Fibroblast of skin of left quadriceps (primary cell): ENCODE measurements at regions not wholly inside any gene's neighbourhood (a gene's known extent, or its start where the extent isn't known, plus 50 kb on each side); places are given as distances from the start of the nearest gene placed in this dataset.

Experiments
- DNase-seq, 2 experiments: peaks; one replicate each; pipeline ENCODE4 v3.0.0-alpha.2; 2013; ENCODE audit warnings: low read depth in 2 of 2

DNA sequence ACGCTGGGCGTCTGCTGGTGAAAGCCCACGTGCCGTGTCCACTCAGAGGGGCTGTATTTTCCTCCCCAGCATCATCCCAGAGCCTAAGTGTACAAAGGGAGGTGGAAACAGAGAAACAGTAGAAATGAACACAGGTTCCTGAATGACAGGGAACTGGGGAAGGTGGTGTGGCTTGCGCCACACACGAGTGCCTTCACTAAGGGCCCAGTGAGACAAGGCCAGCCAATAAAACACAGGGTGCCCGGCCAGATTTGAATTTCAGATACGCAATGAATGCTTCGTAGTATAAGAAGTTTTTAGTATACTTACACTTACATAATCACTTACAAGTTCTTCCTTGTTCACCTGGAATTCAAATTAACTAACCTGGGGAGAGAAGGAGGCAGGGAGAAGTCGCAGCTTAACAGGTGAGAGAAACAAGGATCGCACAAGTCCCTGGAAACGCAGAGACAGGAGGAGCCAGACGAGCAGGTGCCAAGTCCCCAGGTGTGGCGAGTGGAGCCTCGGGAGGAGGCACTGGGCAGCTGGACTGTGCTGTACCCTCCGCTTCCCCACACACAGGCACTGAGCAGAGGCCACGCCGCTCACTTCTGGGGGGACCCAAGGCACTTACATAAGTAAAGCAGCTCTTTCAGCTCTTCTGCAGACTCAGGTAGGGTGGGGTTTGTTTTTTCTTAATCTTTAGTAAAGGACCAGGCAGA lies 105.2 kb upstream of the MGMT start:
- DNase-seq, result no peak

DNA sequence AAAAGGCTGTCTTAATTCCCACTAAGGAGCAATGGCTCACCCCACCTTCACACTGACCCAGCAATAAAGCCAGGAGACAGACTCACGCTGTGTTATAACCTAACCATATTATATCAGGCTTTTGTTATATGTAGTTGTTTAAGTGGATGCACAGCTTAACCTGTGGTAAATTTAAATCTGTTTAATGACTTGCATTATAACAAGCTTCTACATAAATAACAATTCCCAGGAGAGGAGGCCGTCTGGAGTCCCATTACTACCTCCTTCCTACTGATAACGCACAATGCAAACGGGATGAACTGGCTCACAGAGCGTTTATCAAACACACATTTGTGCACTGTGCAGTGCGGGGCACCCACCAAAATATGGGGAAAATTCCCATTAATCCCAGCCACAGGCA lies 102.1 kb upstream of the MGMT start:
- no peak for DNase-seq

DNA sequence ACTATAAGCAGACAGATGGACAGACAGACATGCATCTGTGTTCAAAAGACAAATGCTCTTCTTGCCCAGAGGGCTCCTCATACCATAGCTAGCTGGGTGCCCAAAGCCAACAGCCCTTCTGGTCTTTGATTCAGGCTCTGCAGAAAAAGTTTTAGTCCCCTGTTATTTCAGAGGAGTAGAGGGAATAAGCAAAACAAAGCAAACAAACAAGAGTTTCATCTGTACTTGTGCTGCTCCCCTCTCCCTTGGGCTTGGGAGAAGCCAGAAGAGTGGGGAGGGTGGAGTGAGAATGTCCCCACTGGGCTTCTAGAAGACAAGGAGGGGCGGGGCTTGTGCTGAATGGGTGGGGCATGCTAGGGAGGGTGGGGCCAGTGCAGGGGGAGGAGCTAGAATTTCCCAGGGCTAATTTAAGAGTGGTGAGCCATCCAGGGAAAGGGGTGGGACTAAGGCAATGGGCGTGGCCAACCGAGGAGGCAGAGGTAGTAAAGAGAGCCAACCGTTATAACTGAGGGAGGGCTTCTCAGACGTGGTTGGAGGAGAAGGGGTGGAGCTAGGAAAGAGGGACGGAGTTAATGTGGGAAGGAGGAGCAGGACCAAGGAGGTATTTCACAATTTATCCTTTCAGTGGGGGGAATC lies 101.2 kb upstream of the MGMT start:
- DNase-seq, result no peak

DNA sequence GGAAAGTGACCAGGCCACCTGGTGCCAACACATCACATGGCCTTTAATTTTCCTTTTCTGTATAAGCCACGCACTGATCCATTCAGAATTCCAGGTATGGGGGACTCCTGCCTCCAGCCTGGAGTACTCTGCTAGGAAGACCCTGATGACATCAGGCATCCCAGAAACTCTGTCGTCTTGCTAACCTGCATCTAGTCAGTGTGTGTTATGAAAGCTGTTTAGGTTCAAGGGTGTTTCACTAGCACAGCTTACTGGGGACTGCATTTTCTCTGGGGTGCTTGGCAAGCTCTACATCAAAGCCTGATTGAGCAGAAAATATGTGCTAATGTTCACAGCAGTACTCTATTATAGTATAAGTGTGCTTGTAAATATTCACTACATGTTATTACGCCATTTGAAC lies 100.6 kb upstream of the MGMT start:
- no peak for DNase-seq

DNA sequence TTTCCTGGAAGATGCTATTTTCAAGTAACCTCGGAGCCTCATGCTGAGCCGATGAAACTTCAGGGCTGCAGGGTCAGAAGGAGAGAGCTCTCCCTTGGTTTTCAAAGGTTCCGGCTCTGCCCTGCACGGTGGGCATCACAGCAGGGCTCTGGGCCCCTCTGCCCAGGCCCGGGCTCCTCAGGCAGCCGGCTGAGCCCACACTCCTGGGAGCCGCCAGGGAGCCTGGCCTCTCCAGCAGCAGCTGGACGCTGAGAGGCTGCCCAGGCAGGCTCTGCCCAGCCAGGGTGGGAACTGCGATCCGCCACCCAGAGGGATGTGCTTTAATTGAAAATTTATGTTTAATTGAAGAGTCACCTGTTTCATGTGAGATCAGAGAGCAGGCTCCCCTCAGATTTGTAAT lies 97.5 kb upstream of the MGMT start:
- no peak for DNase-seq

DNA sequence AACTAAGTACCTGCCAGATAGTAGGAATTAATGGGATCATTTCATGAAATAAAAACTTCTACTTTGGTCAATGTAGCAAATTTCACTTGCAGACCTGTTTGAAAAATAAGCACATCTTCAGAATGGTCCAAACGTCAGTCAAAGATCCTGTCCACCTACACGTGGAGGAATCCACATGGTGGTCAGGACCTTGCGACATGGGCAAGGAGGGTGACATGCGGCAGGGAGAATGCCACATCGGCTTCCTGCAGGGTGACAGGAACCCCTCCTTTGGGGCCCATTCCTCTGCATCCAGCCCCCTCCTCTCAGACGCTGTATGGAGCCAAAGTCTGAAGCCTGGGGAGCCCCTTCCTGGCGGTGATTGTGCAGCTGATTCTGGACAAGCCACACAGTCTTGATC lies 95.5 kb upstream of the MGMT start:
- DNase-seq, result no peak

DNA sequence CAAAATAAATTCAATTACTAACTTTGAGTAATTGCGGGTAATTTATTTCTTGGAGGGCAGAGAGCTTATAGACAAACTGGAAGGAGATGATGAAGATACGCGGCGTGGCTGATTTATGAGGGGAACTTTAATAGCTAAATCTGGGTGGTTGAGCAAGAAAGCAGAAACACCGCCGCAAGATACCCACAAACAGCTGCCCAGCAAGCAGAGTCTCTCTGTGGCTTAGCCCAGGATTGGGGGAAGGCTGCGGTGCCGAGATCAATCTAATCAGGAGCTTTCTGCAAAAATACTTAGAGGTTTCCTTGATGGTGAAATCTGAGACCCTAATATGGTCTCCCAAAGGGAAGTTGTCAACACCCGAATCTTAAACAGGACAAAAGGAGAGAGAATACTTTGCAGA lies 94.9 kb upstream of the MGMT start:
- DNase-seq, result no peak

DNA sequence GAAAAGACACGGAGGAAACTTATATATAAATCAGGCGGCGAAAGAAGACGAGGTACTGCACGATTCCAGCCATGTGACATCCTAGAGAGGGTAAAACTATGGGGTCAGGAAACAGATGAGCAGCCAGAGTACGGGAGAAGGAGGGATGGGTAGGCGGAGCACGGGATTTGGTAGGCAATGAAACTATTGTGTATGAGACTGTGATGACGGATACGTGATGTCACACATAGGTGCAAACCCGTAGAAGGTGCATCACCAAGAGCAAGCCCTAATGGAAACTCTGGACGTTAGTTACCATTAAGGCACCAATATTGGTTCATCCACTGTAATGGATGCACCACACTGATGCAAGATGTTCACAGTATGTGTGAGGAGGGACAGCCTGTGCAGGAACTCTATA lies 93.8 kb upstream of the MGMT start:
- DNase-seq, result no peak

DNA sequence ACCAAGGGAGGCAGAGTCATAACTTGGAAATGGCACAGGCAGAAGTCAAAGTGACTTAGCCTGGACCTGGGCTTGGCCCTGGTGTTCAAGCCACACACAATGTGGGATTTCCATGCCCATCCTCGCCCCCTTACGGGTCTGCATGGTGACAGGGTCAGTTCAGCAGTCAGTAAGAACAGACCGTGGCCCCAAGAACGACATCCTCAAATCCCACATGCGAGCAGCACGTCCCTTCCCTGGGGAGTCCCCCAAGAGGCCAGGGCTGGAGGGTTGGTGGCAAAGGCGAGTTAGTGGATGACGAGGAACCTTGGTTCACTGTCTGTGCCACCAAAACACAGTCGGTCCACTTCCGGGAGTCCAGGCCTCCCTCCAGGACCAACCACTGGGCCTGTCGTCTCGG lies 93.3 kb upstream of the MGMT start:
- no peak for DNase-seq

DNA sequence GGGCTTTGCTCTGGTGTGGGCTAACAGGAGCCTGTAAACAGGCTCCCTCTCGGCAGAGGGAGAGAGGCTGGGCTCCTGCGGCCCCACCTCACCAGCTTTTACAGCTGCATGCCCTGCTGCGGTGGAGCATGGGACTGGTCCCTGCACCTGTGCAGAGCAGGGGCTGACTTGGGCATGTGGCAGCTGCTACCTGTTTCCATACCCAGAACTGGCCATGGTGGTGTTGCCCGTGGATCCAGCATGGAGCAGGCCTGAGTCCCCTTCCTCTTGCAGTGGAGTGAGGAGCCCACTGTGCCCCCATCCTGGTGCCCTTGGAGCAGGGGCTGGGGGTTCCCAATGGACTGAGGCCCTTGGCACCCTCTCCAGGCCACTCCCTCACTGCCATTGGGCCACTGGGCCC lies 91.9 kb upstream of the MGMT start:
- no peak for DNase-seq

DNA sequence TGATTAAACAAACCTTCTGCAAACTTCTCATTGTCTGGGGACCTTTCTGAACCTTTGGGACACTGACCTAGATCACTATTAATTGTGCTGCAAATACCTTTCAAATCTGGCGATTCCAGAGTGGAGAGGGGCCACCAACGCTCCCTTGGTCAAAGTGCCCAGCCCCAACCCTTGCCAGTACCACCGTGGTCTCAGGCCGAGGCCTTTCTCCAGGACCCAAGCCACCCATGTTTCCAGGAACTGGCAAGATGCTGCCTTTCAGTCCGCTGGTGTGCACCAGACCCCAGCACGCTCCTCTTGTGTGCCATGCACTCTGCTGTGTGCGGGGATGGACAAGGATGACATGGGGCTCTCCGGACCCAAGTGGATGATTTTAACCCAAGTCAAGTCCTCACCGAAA lies 91.1 kb upstream of the MGMT start:
- DNase-seq, result no peak

DNA sequence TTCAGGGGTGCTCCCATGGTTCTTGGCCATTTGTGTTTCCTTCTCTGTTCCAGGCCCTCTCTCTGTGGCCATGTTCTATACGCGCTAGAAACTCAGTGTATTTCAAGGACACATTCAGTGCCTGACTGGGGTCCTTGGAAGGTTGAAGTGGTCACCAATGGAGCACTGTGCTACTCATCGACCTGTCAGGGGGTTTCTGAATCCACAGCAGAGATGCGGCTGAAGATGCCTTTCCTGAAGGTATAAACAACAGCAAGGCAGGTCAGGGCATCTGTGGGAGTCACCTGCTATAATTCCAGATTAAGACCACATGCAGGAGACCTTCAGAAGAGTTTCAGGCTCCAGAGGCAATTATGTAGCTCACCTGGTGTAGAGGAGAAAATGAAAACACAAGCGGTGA lies 86.8 kb upstream of the MGMT start:
- DNase-seq, result no peak

DNA sequence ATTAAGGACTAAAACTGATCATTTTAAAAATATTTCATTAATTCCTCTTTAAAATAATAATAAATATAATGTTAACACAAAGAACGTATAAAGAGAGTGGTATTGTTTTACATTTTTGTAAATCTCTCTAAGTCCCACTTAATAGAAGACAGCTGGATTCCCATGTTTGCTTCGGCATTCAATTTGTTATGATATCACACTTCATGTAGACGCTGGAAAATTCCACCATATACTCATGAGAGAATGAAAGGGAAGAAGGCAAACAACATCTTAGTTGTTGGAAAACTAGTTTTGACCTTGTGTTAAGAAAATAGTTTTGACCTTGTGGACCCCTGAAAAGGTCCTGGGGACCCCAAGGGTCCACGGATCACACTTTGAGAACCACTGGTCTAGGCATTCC lies 85.3 kb upstream of the MGMT start:
- DNase-seq, result no peak

DNA sequence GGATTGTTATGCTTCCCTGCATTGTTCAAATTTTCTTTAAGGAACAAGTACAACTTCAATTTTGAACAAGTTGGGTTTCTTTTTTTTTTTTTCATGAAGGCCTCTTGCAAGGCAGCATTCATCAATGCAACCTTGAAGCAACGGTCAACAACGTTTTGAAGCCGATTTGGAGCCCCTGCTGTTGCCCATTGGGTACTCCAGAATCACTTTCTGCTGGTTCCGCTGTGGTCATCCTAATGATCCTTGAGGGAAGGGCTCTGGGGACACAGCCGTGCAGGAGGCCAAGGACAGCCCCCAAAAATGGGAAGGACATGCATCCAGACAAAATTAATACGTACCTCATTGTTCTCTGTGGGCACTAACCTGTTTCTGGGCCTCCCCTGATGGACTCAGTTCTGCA lies 84.6 kb upstream of the MGMT start:
- no peak for DNase-seq

DNA sequence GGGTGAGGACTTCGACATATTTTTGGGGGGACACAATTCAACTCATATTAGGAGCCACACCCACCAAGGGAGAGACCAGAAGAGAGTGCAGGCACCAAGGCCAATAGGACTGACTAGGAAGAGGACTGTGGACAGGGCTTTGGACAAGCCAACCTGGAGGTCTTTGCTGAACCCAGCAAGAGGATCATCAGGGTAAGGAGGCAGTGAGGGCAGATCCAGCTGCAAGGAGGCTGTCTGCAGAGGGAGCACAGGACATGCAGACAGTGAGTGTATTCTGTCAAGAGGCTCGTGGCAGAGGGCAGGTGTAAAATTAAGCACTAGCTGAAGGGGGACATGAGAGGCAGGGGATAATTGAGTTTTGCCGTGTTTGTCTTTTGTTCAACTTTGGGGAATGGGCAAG lies 83.4 kb upstream of the MGMT start:
- DNase-seq, result no peak

DNA sequence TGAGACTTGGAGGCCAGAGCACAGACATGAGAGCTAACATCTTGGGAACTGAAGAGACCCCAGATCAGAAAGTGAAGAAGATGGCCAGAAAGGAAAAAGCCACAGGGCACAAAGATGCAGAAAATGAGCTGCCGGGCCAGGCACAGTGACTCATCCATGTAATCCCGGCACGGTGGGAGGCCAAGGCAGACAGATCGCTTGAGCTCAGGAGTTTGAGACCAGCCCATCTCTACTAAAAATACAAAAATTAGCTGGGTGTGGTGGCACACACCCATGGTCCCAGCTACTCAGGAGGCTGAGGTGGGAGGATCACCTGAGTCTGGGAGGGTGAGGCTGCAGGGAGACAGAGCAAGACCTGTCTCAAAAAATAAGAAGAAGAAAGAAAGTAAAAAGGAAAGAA lies 81.4 kb upstream of the MGMT start:
- no peak for DNase-seq

DNA sequence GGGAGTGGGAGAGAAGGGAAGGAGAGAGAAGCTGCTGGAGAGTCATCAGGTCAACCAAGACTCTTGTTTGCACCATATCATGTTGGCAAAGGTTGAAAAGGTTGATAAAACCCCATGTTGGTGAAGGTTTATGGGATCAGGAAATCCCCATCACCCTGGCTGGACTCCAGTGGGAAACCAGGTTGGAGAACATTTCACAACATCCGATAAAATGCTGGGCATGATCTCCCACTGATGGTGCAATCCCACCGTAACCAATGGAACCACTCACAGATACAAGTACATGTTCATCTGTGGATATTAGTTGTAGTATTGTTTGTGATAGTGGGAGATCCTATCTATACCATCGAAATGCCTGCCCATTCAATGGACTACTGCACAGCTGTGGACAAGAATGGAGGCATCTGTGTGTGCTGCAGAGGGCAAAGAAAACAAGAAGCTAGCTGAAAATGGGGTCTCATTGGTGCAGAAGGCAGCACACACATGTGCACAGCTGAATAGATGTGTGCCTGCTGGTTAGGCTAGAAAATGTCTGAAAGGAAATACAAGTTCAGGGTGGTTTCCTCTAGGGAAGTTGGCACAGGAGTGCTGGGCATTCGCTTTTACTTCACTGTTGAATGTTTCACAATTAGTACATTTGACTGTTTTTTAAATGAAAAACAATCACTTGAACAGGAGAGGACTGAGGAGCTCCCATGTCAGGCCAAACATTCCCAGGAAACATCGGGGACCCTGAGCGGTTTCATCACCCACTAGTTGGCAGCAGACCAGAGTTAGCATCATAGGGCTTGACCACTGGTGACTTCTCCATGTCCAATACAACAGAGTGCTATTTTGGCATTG lies 80.4 kb upstream of the MGMT start:
- no peak for DNase-seq

DNA sequence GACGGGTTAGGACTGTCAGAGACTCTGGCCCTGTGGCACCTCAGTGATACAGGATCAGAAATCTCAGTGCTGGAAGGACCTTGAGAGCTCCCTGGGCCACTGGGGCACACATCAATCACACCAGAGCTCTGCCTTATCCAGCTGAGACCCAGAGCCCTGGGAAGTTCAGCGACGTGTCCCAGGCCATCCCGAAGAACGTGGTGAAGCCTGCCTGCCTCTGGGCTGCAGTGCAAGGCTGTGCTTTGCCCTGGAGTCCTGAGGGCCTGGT lies 79.8 kb upstream of the MGMT start:
- no peak for DNase-seq

DNA sequence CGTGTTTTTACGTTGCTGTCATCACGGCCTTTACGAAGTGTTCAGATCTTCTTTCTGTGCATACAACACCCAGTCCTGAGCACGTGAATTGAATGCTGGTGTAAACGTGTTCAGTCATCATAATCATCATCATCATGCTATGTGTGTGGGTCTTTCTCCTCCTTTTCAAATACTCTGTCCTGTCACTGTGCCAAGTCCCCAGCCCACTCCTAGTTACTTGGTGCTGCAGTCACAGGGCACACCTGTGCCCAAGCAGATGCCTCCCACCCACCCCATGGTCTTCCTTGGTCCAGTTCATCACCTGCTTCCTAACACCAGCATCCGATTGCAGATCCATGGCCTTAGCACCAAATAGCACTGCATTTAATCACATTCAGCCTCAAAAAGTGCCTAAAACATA lies 78.6 kb upstream of the MGMT start:
- DNase-seq, result no peak

DNA sequence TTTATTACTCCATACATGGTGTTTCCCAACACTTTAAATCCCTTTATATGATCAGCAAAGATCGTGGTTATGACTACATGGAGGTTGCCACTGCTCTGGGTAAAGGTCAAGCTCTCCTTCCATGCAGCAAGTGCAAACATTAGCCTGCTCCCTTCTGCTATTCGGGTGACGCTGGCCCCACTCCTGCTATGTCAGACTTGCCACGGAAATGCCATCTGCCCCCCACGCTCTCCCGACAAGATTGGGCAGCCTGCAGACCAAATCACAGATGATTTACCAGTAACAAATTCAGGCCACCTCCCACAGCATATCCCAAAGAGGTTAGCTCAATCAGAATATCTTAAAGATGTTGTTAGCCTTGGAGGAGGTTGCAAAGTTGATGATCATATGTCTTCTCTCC lies 77.8 kb upstream of the MGMT start:
- DNase-seq, result no peak

DNA sequence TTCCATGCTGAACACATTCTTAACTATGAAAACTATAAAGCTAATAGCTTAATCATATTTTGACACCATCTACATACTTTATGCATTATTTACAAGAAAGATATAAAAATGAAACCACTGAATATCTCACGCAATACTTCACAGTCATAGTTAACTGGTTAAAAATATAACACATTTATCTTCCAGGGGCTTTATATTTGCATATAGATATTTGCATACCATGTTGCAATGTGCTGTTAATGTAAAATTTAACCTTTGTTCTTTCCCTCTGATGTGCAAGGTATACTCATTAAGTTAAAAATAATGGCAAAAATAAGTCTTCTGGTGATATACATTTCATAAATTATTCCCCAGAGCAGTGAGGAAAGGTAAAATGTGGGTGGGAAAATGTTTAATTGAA lies 76.9 kb upstream of the MGMT start:
- DNase-seq, result no peak

DNA sequence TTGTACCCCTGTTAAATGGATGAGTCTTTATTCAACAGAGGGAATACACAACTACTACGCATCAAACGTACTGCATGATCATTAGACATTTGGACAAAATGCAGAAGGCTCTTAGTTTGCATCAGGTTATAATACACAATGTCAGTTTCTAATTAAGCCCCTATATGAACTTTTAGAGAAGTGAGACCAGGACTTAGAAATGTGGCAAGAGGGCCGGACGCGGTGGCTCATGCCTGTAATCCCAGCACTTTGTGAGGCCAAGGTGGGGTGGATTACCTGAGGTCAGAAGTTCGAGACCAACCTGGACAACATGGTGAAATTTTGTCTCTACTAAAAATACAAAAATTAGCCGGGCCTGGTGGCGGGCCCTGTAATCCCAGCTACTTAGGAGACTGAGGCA lies 76.3 kb upstream of the MGMT start:
- DNase-seq, result no peak

DNA sequence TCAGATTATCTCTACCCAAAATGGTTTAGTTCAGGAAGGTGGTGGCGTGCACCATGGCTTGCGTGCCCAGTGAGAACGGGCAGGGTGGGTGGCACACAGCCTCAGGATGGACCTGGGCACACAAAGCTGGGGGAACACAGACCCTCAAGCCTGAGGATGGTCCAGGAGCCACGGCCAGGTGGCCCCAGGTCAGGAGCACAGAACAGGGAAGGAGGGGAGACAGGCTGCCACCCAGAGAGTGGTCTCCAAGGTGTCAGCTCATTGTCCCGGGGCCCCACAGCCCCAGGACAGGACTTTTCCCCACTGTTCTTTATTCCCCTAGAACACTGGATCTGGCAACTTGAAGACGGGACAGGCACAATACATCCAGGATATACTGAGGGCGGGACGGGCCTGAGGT lies 75.6 kb upstream of the MGMT start:
- no peak for DNase-seq

DNA sequence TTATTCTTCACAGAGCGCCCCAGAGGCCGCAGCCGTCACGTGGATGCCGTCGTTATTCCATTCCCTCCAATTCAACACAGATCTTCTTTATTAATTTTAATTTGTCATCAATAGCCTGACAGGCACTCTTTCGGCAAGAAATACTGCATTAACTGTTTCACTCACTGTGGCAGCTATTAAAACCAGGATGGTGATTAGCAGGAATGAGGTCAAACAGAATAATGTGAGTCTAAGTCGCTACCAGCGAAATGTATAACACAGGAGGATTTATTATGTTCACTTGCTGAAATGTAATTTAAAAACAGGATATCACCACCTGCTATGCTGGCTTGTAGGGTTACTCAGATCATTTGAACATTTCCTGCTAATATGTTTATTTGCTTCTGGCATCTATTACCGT lies 74.2 kb upstream of the MGMT start:
- no peak for DNase-seq
